ENCODE measurements at regions not wholly inside any gene's neighbourhood (a gene's known extent, or its start where the extent isn't known, plus 50 kb on each side); places are given as distances from the start of the nearest gene placed in this dataset.

DNA sequence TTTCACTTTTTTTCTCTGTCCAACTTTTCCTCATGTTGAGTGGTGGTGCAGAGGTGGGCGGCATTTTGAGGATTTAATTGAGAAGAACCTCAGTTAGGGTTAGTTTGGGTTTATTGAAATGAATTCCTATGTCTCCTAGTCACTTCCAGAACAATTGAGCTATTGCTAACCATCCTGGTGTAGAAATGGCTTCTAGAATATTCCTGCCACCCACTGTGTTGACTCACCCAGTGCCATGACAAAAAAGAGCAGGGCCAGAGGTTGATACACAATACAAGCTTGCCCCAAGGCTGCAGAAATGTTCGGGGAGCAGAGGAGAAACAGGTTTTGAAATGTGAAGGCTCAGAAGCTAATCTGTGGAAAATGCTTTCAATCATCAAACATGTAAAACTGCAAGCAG is 167.1 kb upstream of the TRIB2 start:
- no peak overlapping the region for H3K4me3 ChIP-seq (ENCODE audit: low read length)
- H3K9ac ChIP-seq (ENCODE audit: low read length): no peak overlapping the region
- no peaks in the 10 kb centered on the region for H3K36me3 ChIP-seq (replicated peaks; ENCODE audit: low read depth, low read length)
- peaks cover 17% of the 10 kb centered on the region for H3K4me1 ChIP-seq (ENCODE audit: low read length)
- no peaks in the 10 kb centered on the region for H4K20me1 ChIP-seq (ENCODE audit: insufficient read depth, low read length)
- H3K27me3 ChIP-seq (ENCODE audit: low read depth, low read length): peaks cover 20% of the 10 kb centered on the region
- H2AFZ ChIP-seq (ENCODE audit: low read depth, low read length): no peak overlapping the region
- no peak overlapping the region for H3K4me2 ChIP-seq (ENCODE audit: low read length)
- no peak overlapping the region for H3K27ac ChIP-seq (ENCODE audit: low read length)
- TF ChIP-seq EZH2phosphoT487 (IDR thresholded peaks at IDR 0.05; ENCODE audit: low read depth): no peak
- TF ChIP-seq, protein P1, sequence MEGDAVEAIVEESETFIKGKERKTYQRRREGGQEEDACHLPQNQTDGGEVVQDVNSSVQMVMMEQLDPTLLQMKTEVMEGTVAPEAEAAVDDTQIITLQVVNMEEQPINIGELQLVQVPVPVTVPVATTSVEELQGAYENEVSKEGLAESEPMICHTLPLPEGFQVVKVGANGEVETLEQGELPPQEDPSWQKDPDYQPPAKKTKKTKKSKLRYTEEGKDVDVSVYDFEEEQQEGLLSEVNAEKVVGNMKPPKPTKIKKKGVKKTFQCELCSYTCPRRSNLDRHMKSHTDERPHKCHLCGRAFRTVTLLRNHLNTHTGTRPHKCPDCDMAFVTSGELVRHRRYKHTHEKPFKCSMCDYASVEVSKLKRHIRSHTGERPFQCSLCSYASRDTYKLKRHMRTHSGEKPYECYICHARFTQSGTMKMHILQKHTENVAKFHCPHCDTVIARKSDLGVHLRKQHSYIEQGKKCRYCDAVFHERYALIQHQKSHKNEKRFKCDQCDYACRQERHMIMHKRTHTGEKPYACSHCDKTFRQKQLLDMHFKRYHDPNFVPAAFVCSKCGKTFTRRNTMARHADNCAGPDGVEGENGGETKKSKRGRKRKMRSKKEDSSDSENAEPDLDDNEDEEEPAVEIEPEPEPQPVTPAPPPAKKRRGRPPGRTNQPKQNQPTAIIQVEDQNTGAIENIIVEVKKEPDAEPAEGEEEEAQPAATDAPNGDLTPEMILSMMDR (IDR thresholded peaks at IDR 0.05; ENCODE audit: low read depth, low read length): no peak
- no peaks in the 10 kb centered on the region for H3K79me2 ChIP-seq (ENCODE audit: low read length)
- no peaks in the 10 kb centered on the region for H3K9me3 ChIP-seq (ENCODE audit: insufficient read depth, low read length)

DNA sequence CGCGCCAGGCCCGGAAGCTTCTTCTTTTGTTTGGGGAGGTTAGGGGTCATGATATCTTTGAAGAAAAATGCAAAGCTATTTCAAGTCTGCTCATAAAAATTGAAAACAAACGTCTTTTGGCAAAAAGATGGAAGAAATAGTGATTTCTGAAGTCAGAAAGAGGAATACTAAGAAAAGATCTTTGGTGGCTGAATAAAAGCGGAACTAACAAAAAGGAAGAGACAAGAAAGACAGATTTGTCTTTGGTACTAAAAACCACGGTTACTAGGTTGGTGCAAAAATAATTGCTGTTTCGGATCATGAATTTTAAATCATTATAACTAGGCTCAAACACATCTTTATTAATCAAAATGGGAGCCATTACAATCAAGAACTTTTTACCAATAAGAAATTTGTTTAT is 164.6 kb upstream of the TRIB2 start:
- Histone ChIP-seq H3K4me3 (ENCODE audit: low read length) (peak overlapping the region; percentile 14; the same call in 1 of the 2 replicates), H3K27ac (ENCODE audit: low read length) (no peak overlapping the region), H4K20me1 (ENCODE audit: insufficient read depth, low read length) (no peaks in the 10 kb centered on the region), H3K79me2 (ENCODE audit: low read length) (no peaks in the 10 kb centered on the region), H3K4me1 (ENCODE audit: low read length) (peaks cover 23% of the 10 kb centered on the region), H2AFZ (ENCODE audit: low read depth, low read length) (no peak overlapping the region), H3K9ac (ENCODE audit: low read length) (no peak overlapping the region), H3K4me2 (ENCODE audit: low read length) (peak overlapping the region; percentile 18), H3K27me3 (ENCODE audit: low read depth, low read length) (peaks cover 17% of the 10 kb centered on the region), H3K36me3 (replicated peaks; ENCODE audit: low read depth, low read length) (no peaks in the 10 kb centered on the region), H3K9me3 (ENCODE audit: insufficient read depth, low read length) (no peaks in the 10 kb centered on the region)
- TF ChIP-seq, protein P1 (IDR thresholded peaks at IDR 0.05; ENCODE audit: low read depth, low read length): no peak
- no peak for TF ChIP-seq EZH2phosphoT487 (IDR thresholded peaks at IDR 0.05; ENCODE audit: low read depth)

DNA sequence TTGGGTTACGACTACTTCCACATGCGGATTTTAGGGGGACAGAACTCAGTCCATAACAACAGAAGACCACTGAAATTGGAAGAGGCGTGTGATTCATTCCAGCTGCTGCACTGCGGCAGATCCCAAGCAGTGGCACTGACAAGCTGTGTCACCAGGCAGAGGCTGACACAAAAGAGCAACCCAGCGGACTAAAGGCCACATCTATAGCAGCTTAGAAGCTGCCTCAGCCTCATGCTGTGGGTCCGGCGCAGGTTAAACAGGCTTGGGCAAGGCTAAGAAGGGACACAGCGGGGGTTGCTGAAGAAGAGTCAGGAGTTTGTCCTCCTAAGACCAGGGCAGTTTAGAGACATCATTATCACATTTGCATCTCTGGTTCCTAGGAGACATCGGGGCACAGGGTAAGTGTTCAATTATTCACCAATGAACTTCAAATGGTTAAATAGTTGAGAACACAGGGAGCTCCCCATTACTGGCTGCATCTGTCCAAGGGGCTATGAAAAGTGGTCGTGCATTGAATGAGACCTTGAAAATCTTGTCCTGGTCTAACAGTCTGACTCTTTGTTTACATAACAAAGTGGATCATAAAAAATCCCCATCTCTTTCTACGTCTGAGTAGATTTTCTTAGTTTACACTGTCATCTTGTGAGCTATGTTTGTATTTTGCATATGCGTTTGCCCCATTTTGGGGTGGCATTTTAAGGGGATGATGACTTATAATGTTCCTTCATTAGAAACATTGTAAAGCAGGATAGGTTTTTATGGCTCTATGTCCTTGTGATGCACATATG is 162.3 kb upstream of the TRIB2 start:
- TF ChIP-seq, protein P1 (IDR thresholded peaks at IDR 0.05; ENCODE audit: low read depth, low read length): no peak
- TF ChIP-seq EZH2phosphoT487 (IDR thresholded peaks at IDR 0.05; ENCODE audit: low read depth): no peak
- H3K36me3 ChIP-seq (replicated peaks; ENCODE audit: low read depth, low read length): no peaks in the 10 kb centered on the region
- H3K4me1 ChIP-seq (ENCODE audit: low read length): peaks cover 23% of the 10 kb centered on the region
- peaks cover 1% of the 10 kb centered on the region; the same call in 1 of the 2 replicates for H3K9me3 ChIP-seq (ENCODE audit: insufficient read depth, low read length)
- no peak overlapping the region for H3K4me2 ChIP-seq (ENCODE audit: low read length)
- H2AFZ ChIP-seq (ENCODE audit: low read depth, low read length): no peak overlapping the region
- no peak overlapping the region for H3K4me3 ChIP-seq (ENCODE audit: low read length)
- H3K27me3 ChIP-seq (ENCODE audit: low read depth, low read length): peaks cover 33% of the 10 kb centered on the region
- no peaks in the 10 kb centered on the region for H4K20me1 ChIP-seq (ENCODE audit: insufficient read depth, low read length)
- no peak overlapping the region for H3K9ac ChIP-seq (ENCODE audit: low read length)
- H3K27ac ChIP-seq (ENCODE audit: low read length): no peak overlapping the region
- H3K79me2 ChIP-seq (ENCODE audit: low read length): no peaks in the 10 kb centered on the region

DNA sequence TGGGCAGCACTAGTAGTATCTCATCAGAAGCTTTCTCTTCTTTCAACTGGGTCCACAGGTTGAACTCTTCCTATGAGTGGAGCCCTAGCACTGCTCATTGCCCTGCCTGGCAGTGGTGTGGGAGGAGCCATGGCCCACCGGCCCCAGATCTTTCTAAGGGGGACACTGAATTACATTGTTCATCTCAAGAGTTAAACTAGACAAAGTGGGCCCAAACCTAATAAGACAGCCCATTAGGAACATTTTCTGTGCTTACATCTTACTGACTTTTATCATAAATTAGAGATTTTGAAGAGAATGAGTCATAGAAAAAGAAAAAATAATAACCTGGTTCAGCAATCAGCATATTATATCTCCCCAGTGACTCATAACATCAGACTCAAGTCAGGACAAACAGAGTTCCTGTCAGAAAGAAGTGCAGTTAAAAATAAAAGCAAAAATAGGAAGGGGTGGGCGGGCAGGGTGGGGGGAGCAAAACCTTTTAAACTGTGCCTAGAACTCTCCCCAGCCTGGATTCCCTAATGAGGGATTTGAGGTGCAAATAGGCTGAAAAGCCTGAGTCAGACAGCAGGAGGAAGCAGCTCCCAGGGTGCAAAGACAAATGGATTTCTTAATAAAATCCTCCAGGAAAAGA is 161.6 kb upstream of the TRIB2 start:
- Histone ChIP-seq H3K9me3 (ENCODE audit: insufficient read depth, low read length) (peaks cover 3% of the 10 kb centered on the region; the same call in 1 of the 2 replicates), H3K4me3 (ENCODE audit: low read length) (no peak overlapping the region), H3K4me2 (ENCODE audit: low read length) (peak overlapping the region; percentile 25; the same call in 1 of the 2 replicates), H3K36me3 (replicated peaks; ENCODE audit: low read depth, low read length) (no peaks in the 10 kb centered on the region), H4K20me1 (ENCODE audit: insufficient read depth, low read length) (no peaks in the 10 kb centered on the region), H2AFZ (ENCODE audit: low read depth, low read length) (no peak overlapping the region), H3K4me1 (ENCODE audit: low read length) (peaks cover 23% of the 10 kb centered on the region), H3K9ac (ENCODE audit: low read length) (no peak overlapping the region), H3K27me3 (ENCODE audit: low read depth, low read length) (peaks cover 37% of the 10 kb centered on the region), H3K79me2 (ENCODE audit: low read length) (no peaks in the 10 kb centered on the region), H3K27ac (ENCODE audit: low read length) (no peak overlapping the region)
- TF ChIP-seq, protein P1 (IDR thresholded peaks at IDR 0.05; ENCODE audit: low read depth, low read length): no peak
- no peak for TF ChIP-seq EZH2phosphoT487 (IDR thresholded peaks at IDR 0.05; ENCODE audit: low read depth)
